ENCODE measurements at regions not wholly inside any gene's neighbourhood (a gene's known extent, or its start where the extent isn't known, plus 50 kb on each side); places are given as distances from the start of the nearest gene placed in this dataset.

DNA sequence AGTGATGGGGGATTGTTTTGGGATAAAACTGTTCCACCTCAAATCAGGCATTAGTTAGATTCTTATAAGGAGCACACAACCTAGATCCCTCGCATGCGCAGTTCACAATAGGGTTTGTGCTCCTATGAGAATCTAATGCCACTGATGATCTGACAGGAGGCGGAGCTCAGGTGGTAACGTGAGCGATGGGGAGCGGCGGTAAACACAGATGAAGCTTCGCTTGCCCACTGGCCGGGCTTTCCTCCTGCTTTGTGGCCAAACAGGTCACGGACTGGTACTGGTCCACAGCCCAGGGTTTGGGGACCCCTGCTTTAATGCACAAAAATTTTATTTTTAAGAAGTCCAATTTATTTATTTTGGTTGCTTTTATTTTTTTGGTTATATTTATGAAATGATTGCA lies 238.8 kb downstream of the AACS start:
- H3K27me3 Mint-ChIP-seq (ENCODE audit: insufficient read depth, low read depth, poor library complexity) = peaks cover 12% of the 10 kb centered on the region
- H3K9me3 Mint-ChIP-seq = peaks cover 7% of the 10 kb centered on the region; the same call in 2 of the 3 replicates
- DNase-seq (ENCODE audit: low spot score) = no peak

More for the DNA sequence above, 238.8 kb downstream of the AACS start:
- Mint-ChIP-seq H3K4me1 (peaks cover 3% of the 10 kb centered on the region; the same call in 2 of the 3 replicates), H3K36me3 (ENCODE audit: low read depth) (peaks cover 36% of the 10 kb centered on the region), H3K27ac (no peak overlapping the region), H3K4me3 (no peak overlapping the region)
- Histone ChIP-seq H3K79me2 (replicated peaks; ENCODE audit: insufficient read depth) (peaks cover 21% of the 10 kb centered on the region), H3K4me2 (no peak overlapping the region), H3K36me3 (ENCODE audit: insufficient read depth) (0 out of 2 replicates have a peak, but pooled peaks cover 3% of the 10 kb centered on the region), H3K27ac (ENCODE audit: low read depth) (no peak overlapping the region), H3K4me3 (no peak overlapping the region), H3F3A (replicated peaks; ENCODE audit: low read depth) (no peaks in the 10 kb centered on the region), H3K4me1 (ENCODE audit: insufficient read depth) (no peaks in the 10 kb centered on the region), H3K27me3 (ENCODE audit: insufficient read depth) (no peaks in the 10 kb centered on the region), H4K20me1 (replicated peaks; ENCODE audit: insufficient read depth) (peaks cover 9% of the 10 kb centered on the region; the same call in 1 of the 2 replicates), H3K9me2 (ENCODE audit: insufficient read depth) (no peaks in the 10 kb centered on the region), H2AFZ (no peak overlapping the region)
- TF ChIP-seq, protein P1, sequence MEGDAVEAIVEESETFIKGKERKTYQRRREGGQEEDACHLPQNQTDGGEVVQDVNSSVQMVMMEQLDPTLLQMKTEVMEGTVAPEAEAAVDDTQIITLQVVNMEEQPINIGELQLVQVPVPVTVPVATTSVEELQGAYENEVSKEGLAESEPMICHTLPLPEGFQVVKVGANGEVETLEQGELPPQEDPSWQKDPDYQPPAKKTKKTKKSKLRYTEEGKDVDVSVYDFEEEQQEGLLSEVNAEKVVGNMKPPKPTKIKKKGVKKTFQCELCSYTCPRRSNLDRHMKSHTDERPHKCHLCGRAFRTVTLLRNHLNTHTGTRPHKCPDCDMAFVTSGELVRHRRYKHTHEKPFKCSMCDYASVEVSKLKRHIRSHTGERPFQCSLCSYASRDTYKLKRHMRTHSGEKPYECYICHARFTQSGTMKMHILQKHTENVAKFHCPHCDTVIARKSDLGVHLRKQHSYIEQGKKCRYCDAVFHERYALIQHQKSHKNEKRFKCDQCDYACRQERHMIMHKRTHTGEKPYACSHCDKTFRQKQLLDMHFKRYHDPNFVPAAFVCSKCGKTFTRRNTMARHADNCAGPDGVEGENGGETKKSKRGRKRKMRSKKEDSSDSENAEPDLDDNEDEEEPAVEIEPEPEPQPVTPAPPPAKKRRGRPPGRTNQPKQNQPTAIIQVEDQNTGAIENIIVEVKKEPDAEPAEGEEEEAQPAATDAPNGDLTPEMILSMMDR (conservative IDR thresholded peaks at IDR 0.05; ENCODE audit: low read depth in 2 of 2) = no peak
- TF ChIP-seq EZH2phosphoT487 (IDR thresholded peaks at IDR 0.05; ENCODE audit: unreplicated experiment) (no peak), ZNF114 (CRISPR knock-in tag; IDR thresholded peaks at IDR 0.05) (no peak), STAT1 (IDR thresholded peaks at IDR 0.05; ENCODE audit: unreplicated experiment) (no peak), POLR2AphosphoS5 (IDR thresholded peaks at IDR 0.05; ENCODE audit: low read depth) (no peak), NANOG (IDR thresholded peaks at IDR 0.05; ENCODE audit: borderline replicate concordance) (no peak)
- TF ChIP-seq, protein P2, sequence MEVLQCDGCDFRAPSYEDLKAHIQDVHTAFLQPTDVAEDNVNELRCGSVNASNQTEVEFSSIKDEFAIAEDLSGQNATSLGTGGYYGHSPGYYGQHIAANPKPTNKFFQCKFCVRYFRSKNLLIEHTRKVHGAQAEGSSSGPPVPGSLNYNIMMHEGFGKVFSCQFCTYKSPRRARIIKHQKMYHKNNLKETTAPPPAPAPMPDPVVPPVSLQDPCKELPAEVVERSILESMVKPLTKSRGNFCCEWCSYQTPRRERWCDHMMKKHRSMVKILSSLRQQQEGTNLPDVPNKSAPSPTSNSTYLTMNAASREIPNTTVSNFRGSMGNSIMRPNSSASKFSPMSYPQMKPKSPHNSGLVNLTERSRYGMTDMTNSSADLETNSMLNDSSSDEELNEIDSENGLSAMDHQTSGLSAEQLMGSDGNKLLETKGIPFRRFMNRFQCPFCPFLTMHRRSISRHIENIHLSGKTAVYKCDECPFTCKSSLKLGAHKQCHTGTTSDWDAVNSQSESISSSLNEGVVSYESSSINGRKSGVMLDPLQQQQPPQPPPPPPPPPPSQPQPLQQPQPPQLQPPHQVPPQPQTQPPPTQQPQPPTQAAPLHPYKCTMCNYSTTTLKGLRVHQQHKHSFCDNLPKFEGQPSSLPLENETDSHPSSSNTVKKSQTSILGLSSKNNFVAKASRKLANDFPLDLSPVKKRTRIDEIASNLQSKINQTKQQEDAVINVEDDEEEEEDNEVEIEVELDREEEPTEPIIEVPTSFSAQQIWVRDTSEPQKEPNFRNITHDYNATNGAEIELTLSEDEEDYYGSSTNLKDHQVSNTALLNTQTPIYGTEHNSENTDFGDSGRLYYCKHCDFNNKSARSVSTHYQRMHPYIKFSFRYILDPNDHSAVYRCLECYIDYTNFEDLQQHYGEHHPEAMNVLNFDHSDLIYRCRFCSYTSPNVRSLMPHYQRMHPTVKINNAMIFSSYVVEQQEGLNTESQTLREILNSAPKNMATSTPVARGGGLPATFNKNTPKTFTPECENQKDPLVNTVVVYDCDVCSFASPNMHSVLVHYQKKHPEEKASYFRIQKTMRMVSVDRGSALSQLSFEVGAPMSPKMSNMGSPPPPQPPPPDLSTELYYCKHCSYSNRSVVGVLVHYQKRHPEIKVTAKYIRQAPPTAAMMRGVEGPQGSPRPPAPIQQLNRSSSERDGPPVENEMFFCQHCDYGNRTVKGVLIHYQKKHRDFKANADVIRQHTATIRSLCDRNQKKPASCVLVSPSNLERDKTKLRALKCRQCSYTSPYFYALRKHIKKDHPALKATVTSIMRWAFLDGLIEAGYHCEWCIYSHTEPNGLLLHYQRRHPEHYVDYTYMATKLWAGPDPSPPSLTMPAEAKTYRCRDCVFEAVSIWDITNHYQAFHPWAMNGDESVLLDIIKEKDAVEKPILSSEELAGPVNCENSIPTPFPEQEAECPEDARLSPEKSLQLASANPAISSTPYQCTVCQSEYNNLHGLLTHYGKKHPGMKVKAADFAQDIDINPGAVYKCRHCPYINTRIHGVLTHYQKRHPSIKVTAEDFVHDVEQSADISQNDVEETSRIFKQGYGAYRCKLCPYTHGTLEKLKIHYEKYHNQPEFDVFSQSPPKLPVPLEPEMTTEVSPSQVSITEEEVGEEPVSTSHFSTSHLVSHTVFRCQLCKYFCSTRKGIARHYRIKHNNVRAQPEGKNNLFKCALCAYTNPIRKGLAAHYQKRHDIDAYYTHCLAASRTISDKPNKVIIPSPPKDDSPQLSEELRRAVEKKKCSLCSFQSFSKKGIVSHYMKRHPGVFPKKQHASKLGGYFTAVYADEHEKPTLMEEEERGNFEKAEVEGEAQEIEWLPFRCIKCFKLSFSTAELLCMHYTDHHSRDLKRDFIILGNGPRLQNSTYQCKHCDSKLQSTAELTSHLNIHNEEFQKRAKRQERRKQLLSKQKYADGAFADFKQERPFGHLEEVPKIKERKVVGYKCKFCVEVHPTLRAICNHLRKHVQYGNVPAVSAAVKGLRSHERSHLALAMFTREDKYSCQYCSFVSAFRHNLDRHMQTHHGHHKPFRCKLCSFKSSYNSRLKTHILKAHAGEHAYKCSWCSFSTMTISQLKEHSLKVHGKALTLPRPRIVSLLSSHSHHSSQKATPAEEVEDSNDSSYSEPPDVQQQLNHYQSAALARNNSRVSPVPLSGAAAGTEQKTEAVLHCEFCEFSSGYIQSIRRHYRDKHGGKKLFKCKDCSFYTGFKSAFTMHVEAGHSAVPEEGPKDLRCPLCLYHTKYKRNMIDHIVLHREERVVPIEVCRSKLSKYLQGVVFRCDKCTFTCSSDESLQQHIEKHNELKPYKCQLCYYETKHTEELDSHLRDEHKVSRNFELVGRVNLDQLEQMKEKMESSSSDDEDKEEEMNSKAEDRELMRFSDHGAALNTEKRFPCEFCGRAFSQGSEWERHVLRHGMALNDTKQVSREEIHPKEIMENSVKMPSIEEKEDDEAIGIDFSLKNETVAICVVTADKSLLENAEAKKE (CRISPR knock-in tag; IDR thresholded peaks at IDR 0.05) = no peak
- no peak for ATAC-seq
